GM06990 (cell line): ENCODE measurements at regions not wholly inside any gene's neighbourhood (a gene's known extent, or its start where the extent isn't known, plus 50 kb on each side); places are given as distances from the start of the nearest gene placed in this dataset.

ENCODE experiments used
- DNase-seq: peaks from one replicate; pipeline ENCODE4 v3.0.0-alpha.2; 2011; ENCODE audit not compliant: insufficient read length; ENCODE audit errors: extremely low read depth
- H3K27me3 ChIP-seq: replicated peaks from 2 replicates; pipeline ENCODE4 v1.6.0; 2011; ENCODE audit warnings: low read length; ENCODE audit not compliant: control insufficient read depth, insufficient read depth
- H3K36me3 ChIP-seq: 2 replicates; pipeline ENCODE4 v1.5.1; 2011; ENCODE audit warnings: low read length; ENCODE audit not compliant: control insufficient read depth, insufficient read depth
- H3K4me3 ChIP-seq: replicated peaks from 2 replicates; pipeline ENCODE4 v1.5.1; 2011; ENCODE audit warnings: low read depth, mild to moderate bottlenecking, control low read depth, low read length
- TF ChIP-seq, protein P1 (sequence below): IDR thresholded peaks from 2 replicates; pipeline ENCODE4 v1.5.1; 2011; ENCODE audit warnings: low read length, control low read depth, mild to moderate bottlenecking, inconsistent platforms; ENCODE audit not compliant: insufficient read depth, poor library complexity, severe bottlenecking

DNA sequence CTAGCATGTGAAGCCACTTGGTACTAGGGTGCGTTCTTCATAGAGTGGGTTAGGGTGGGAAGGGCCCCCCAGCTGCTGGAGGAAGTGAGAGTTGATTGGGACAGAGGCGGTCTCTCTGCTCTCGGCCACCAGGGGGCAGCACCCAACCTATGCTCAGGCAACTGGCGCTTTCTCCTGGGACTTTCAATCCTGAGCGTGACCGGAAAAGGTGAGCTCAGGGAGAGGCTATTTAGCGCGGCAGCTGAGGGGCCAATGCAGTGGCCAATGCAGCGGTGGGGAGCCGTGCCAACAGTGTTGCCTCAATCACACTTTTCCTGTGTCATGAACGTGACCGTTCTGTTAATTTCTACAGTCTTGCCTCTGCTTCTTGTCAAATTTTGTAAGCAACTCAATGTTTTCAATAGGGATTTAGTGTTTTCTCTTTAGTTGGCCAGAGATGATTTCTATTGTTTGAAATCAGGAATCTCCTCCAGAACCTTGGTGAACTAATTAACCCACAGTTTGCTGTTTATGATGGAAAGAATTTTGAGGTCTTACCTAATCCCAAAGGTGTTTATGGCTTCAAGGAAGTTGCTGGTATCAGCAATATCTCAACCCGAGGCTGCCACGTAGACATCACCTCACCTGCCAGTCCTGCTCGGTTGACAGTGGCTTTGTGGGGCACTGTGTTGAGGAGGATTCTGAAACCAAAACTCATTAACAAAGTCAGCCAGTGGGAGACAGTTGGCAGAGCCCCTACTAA, 67.9 kb upstream of the PDZD8 start:
- no peaks in the 10 kb centered on the region for H3K36me3 ChIP-seq

DNA sequence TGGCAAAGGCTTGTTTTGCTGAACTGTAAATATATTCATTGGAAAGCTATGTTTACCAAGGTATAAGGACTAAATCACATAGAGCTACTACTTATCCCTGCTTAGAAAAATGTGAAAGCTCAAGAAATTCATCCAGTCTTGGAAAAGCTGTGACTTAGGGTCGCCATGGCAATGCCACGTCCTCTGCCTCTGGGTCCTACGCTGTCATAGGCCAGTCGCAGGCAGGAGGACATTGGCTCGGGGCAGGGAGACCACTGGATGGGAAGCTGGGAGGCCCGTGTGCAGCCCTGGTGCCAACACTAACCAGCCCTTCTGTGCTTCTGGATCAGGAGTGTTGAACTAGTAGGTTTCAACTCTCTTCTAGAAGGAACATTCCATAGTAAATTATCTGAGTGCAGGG, 67.3 kb upstream of the PDZD8 start:
- TF ChIP-seq, protein P1, sequence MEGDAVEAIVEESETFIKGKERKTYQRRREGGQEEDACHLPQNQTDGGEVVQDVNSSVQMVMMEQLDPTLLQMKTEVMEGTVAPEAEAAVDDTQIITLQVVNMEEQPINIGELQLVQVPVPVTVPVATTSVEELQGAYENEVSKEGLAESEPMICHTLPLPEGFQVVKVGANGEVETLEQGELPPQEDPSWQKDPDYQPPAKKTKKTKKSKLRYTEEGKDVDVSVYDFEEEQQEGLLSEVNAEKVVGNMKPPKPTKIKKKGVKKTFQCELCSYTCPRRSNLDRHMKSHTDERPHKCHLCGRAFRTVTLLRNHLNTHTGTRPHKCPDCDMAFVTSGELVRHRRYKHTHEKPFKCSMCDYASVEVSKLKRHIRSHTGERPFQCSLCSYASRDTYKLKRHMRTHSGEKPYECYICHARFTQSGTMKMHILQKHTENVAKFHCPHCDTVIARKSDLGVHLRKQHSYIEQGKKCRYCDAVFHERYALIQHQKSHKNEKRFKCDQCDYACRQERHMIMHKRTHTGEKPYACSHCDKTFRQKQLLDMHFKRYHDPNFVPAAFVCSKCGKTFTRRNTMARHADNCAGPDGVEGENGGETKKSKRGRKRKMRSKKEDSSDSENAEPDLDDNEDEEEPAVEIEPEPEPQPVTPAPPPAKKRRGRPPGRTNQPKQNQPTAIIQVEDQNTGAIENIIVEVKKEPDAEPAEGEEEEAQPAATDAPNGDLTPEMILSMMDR = no peak
- DNase-seq = no peak
- Histone ChIP-seq H3K27me3 (no peaks in the 10 kb centered on the region), H3K4me3 (no peak overlapping the region), H3K36me3 (no peaks in the 10 kb centered on the region)

More for the DNA sequence above, 67.9 kb upstream of the PDZD8 start:
- Histone ChIP-seq H3K4me3 (no peak overlapping the region), H3K27me3 (no peaks in the 10 kb centered on the region)
- DNase-seq = peak; percentile 39
- TF ChIP-seq, protein P1 = peak; percentile 91

DNA sequence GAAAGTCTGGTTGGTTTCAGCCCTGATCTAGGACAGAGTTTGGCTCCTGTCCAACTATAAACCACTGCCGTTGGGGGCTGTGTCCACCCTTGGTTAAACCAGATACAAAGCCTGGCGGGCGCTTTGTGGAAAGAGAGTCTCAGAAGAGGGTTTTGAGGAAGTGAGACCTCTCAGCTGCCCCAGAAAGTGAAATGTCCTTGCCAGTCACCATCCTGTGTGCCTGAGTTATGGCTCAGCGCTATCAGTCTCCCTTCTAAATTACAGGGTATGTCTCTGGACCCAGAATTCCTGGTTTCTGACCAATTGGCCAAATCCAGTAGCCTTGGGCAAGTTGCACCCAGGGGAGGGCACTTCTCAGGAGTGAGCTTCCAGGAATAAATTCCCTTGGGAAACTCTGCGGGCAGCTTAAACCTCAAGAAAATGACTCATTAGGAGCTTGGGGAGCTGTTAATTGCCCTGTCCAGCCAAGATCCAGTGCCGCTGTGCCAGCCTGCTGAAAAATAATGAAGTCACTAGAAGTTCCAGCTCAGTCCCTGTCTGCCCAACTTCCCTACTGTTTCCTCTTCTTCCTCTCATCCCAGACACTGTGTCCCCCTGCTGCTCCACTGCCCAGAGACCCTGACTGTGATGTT, 66.7 kb upstream of the PDZD8 start:
- Histone ChIP-seq H3K27me3 (no peaks in the 10 kb centered on the region), H3K36me3 (no peaks in the 10 kb centered on the region), H3K4me3 (no peak overlapping the region)
- TF ChIP-seq, protein P1 = no peak
- no peak for DNase-seq

DNA sequence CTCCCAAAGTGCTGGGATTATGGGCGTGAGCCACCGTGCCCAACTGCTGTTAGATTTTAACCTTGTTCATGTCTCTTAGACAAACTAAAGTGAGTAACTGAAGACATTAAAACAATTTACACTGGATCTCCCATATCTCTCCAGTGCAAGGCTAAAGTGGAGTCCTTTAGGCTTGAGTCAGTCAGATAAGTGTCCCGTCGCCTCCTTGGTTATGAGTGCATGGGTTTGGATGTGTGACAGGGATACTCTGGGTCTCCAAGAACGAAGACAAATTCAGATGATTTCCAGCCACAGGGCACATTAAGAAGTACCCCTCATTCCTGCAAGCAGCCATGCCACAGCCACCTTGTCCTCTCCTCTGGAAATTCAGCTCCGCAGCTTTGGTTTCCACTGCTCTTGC, 66.1 kb upstream of the PDZD8 start:
- DNase-seq = no peak
- no peaks in the 10 kb centered on the region for H3K27me3 ChIP-seq
- no peak overlapping the region for H3K4me3 ChIP-seq
- no peaks in the 10 kb centered on the region for H3K36me3 ChIP-seq
- TF ChIP-seq, protein P1 = no peak

DNA sequence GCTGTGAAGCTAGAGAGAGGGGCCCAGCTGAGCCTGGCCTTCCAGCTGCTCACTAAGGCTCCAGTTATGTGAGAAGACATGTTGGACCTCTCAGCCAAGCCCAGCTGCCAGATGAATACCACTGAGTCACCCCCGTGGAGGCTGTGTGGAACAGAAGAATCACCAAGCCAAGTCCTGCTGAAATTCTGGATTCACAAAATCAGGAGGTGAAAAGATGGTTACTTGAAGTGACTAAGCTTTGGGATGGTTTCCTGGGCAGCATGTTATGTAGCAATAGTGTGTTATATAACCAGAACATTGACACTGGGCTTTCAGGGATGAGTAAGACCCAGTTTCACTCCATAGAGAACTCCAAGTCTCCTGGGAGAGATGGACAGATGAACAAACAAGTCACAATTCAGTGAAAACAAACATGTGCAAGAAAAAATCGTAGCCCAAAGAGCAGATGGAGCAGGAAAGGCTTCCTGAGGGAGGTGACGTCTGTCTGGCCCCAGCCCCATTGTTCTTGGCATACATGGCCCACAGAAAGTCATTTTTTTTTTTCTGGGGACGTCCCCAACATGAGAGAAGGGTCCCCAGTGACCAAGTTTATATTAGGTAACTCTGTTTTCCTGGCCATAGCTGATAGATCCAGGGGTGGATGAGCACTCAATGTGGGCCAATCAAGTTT, 64.1 kb upstream of the PDZD8 start:
- H3K4me3 ChIP-seq = no peak overlapping the region
- TF ChIP-seq, protein P1 = no peak
- DNase-seq = no peak

More for the DNA sequence above, 64.1 kb upstream of the PDZD8 start:
- Histone ChIP-seq H3K36me3 (no peaks in the 10 kb centered on the region), H3K27me3 (no peaks in the 10 kb centered on the region)
